Effector CD4-positive, alpha-beta T cell (primary cell): ENCODE measurements at regions not wholly inside any gene's neighbourhood (a gene's known extent, or its start where the extent isn't known, plus 50 kb on each side); places are given as distances from the start of the nearest gene placed in this dataset.

Source experiments
- DNase-seq: peaks from one replicate; pipeline ENCODE4 v3.0.0-alpha.2; 2020

DNA sequence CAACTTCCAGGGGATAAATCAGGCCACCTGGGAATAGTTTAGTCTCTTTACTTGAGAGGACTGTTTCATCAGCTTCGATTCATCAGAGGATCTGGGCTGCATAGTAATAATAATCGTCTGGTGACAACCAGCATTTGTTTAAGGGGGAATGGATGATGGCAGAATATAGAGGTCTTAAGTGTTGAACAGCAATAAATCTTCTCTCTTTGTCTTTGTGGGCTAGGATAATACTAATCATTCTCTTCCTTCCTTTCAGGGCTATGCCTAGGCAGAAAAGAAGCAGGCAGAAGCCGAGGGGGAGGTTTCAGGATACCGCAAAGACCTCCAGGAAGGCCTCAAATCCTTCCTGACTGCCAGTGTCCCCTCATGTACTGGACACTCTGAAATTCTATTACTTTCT is 150.4 kb upstream of the GAREM1 start:
- DNase-seq: no peak

DNA sequence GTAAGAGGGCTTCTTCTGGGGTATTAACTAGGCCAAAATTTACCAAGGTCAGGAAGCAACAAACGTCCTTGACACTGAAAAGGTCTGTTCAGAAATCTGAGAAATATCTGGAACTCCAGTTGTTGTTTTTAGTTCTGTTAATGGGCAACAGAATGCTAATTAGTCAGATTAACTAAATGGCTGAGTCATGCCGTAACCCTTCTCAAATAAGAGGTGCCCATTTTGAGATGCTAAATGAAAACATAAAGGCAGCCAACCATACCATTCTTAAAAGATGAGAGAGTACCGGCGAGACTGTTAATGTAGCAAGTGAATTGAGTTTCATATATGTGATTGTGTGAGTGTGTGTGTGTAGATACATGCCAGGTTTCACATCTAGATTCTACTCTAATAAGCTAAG is 147.9 kb upstream of the GAREM1 start:
- DNase-seq: no peak

DNA sequence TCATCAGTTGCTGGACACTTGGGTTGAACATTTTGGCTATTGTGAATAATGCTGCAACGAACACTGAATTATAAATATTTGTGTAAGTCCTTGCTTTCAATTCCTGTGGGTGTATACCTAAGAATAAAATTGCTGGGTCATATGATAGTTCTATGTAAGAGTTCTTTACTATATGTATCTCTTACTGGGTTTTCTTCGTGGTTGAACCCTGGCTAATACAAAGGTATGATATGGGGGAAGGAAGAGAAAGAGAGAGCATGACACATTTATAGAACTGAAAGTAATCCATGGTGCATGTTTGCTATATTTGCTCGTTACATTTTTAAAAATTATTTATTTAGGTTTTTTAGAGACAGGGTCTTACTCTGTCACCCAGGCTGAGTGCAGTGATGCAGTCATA is 143.1 kb upstream of the GAREM1 start:
- no peak for DNase-seq

DNA sequence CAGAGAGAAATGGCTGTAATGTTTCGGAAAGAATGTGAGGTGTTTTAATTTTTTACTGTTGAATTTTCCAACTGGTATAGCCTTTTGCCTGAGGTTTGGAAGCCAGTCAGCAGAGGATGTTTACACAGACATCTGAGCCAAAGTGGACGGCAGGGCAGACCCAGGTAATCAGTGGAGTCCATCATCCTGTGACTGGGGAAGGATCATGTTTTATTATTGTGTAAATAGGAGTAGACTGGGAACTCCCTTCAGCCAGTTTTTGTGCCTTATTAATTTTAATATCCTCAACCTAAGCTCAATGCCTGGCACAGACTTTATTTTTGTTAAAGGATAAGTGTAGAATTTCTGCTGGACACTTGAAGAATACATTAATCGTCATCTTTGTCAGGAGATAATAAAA is 142.0 kb upstream of the GAREM1 start:
- DNase-seq: no peak

DNA sequence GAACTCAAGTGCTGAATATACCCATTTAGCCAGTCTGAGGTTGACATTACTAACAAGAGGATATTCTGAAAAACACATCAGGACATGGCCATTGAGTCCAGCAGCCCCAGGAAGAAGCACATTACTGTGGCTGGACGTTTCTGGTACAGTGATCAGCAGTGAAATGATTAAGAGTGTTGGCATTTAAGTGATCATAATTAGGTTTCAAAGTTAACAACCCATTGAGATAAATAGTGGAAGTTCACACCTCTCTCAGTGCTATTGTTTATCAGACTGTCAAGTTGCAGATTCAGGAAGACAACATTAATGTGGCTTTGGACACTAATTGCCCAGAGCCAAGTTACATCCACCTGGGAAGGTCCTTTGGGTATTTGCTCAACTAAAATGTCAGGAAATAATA is 139.5 kb upstream of the GAREM1 start:
- DNase-seq: no peak

DNA sequence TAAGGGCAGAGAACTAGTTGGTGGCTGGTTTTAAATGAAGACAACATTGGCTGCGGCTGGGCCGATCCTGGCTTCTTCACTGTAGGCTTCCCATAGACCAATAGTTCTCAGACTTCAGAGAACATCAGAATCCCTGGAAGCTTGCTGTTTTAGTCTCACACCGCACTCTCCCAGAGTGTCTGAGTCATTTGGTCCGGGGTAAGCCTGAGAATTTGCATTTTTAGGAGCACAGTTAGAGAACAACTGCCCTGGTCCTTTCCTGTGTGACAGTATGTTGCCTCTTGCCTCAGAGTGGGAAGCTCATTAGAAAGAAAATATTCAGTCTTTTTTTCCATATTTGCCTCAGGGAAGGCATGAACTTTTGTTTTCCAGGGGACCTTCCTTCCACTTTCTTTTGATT is 137.1 kb upstream of the GAREM1 start:
- DNase-seq: no peak

DNA sequence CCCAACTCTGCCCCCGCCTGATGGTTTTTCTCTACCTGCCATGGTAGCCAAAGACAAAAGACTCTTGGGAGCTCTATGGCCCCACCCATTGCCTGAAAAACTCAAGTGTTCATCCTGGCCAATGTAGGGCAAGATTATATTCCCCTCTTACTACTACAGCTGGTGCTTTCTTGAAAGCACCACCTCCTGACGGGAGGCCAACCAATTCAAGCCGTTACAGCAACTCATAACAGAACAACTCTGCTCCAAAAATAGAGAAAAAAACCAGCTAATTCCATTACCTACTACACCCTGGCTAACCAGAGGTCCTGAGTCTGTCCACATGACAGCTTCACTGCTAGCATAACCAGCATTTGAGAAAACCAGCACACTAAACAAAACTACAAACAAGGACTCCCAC is 127.5 kb upstream of the GAREM1 start:
- no peak for DNase-seq

DNA sequence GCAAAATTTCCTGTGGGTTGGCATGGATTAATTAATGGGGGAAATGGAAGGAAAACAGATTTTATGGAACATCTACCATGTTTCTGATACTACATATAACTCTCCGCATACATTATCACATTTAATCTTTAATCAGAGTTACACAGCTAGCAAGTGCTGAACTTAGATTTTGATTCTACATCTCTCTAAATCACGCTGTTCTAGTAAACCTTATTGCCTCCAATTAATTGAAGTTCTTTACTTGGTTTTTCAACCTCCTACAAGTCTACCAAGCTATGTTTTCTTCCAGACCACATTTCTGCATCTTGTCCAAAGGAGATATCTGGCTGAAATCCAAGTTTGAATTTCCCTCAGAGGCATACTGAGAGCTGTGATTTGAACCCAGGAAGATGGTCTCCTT is 125.8 kb upstream of the GAREM1 start:
- DNase-seq: no peak

DNA sequence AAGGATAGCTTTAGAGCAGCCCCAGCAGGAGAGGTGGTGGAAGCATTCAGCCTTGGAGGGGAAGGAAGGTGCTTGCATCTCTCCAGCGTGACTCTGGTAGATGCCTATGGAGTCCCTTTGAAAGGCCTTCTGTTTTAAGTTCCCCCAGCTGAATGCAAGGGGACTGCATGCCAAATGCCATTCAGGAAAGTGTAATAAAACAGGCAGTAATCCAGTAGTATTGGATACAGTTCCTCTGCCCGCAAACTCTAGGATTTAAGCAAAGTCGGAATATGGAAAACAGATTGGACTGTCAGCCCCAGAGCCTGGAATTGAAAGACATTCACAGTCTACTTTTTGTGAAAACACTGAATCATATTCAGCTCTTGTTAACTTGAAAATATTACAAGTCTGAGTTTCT is 125.2 kb upstream of the GAREM1 start:
- DNase-seq: no peak

DNA sequence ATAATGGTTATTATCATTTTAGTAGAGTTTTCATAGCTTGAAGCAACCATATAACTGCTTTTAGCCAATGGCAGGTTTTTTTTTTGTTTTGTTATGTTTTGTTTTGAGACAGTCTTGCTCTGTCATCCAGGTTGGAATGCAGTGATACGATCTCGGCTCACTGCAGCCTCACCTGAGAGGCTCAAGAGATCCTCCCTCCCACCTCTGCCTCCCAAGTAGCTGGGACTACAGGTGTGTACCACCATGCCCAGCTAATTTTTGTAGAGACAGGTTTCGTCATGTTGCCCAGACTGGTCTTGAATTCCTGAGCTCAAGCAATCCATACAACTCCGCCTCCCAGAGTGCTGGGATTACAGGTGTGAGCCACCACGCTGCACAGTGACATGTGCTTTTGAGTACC is 117.5 kb upstream of the GAREM1 start:
- no peak for DNase-seq

DNA sequence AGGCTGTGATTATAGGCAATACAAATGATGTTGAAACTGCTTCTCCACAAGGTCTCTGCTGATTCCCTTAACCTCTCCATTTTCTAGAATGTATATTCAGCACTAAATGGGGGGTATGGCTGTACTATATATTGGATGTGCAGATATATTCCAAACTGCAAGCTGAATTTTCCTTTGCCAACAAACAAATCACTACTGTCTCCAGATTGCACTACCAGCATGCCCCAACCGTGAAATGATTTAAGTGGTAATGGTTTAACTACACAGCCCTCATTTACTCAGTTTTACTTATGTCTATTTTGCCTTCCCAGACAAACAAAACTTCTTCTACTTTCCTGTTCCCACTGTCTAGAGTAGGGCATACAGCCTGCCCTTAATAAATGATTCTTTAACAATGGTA is 112.7 kb upstream of the GAREM1 start:
- DNase-seq: no peak

DNA sequence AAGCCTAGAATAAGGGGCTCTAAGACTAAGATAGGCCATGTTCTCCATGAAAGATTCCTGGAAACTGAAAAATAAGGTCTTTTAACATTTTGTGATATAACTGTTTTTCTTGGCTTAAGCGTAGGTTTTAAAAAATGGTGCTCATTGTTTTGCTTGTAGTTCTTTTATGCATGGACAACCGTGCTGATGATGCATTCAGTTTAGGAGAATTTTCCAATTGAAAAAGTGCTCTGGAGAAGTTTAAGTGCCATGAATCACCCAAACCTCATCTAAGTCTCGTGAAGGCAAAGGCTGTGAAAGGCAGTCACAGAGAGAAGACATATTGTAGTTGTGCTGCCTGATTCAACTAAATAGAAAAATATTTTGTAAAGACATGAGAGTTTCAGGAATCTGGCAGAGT is 111.8 kb upstream of the GAREM1 start:
- no peak for DNase-seq

DNA sequence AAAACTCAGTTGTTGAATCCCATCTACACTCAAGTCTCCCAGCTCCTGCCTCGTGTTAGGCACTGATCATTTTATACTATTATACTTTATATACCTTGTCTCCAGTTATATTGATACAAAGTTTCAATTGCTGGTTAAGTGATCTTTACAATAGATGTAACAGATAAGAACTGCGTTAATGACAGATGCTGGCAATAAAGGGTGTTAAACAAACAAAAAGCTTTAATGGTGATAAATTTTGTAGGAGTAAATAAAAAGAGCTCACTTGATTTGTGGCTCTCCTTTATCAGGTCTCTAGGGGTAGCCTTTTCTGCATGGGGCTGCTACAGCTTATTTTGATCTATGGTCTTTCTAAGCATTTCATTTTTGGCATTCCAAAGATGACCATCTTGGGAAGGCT is 106.9 kb upstream of the GAREM1 start:
- no peak for DNase-seq

DNA sequence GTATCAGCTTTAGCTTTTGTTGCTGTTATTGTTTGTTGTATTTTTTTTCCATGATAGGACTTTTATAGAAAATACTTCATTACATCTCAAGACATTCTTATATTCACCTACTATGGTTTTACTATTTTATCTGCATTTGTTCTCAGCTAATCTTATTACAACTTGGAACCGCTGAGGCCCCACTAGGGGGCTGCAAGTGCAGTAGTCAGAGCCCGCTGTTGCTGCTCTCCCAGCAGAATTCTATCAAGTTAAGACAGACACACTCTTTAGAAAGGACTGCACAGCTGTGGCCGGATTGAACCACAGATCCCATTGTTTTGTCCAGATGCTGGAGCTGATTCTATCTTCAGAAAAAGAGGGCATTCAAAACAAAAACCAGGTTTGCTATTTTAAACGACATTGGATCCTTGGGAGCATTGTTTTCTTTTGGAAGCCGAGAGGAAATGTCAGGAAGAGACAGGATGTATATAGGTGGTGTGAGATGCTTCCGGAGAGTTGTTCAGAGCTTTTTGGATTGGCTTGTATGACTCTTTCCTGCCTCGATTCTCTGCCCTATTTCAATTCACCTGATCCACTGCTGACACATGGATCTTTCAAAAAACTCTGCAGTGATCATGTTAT is 105.7 kb upstream of the GAREM1 start:
- DNase-seq: no peak

DNA sequence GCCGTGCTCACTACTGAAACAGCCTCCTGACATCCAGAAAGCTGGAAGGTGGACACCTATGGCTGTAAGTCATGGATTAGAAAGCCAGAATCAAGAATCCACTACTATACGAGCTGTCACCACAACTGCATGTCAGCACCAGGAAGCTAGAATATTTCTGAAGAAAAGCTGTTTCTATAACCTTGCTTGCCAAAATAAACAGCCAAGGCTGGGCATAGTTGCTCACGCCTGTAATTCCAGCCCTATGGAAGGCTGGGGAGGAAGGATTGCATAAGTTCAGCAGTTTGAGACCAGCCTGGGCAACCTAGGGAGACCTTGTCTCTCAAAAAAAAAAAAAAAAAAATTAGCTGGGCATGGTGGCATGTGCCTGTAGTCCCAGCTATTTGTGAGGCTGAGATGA is 96.3 kb upstream of the GAREM1 start:
- DNase-seq: no peak

DNA sequence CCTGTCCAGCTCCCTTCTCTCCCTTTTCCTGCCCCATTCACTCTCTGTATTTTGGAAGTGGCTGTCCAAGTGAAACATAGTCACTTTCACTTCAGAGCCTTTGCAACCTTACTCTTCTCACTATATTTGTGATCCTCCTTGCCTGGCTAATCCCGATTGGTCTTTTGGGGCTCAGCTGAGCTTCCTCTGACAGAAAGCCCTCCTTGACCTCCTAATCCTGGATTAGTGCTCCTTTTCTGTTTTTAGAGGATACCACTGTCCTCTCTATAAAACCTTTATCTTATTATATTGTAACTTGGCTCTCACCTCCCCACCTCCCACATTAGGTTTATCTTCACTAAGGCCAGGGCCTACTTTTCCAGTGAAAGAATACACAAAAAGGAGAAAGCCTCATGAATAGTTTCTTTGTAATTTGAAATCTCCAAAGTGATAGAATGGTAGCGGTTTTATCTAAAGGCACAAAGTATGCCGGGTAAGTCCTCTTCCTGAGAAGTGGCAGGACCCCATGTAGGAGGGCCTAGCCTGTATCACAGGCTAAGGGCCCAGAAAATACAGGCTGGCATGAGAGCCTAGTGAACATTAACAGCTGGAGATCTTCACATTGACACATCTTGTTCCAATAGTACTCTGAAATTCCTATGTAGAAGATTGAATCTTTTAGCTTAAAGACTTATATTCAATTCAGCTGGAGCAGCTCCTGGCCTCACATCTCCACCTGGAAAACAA is 83.1 kb upstream of the GAREM1 start:
- no peak for DNase-seq

DNA sequence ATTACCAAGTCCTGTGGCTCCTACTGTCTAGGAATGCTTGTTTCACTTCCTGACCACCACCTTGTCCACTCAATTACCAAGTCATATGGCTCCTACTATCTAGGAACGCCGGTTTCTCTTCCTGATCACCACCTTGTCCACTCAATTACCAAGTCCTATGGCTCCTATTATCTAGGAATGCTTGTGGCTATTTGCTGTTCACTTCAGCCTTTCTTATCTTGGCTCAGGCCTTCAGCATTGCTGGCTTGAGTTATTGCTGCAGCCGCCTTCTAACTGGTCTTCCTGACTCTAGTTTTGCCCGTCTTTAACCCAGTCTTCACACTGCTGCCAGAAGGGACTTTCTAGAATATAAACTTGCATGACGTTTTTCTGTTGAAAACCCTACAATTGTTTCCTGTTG is 82.5 kb upstream of the GAREM1 start:
- DNase-seq: no peak

DNA sequence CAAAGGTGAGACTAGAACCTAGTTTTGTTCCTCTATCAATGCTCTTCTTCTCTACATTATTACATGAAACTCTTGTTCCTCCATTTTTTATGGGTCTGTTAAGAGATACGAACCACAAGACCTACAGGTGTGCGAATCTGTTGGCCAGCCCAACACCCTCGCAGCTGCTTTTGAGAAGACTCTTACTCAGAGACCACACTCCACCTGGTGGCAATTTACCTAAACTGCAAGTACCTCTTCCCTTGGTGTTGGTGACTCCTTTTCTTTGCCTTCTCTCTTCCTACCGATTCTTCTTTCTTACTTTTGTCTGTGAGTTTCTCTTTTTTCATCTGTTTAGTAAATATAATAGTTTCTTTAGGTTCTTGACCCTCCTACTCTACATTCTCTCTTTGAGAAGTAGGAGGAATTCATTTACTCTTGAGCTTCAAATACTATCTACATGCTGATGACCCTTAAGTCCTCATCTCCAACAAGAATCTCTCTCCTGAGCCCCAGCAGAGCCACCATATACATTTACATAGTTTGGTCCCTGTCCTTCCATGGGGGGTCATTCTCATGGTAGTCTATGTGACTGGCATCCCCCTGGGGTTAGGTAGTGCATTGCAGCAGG is 81.8 kb upstream of the GAREM1 start:
- DNase-seq: peak; percentile 40

DNA sequence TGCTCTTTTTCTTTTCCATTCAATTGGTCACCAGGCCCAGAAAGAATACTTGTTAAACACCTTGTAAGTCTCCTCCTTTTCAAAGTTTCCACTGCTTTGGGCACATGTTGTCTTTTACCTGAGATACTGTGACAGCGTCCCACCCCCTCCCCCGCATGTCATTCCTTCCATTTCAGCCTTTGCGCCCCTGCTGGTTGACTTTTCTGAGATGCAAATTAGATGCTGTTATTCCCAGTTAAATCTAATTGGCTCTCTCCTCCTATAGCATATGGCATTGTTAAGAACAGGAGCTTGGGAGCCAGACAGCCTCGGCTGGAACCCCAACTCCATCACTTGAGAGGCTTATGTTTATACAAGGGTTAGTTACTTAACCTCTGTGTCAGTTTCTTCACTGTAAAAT is 80.3 kb upstream of the GAREM1 start:
- DNase-seq: no peak

DNA sequence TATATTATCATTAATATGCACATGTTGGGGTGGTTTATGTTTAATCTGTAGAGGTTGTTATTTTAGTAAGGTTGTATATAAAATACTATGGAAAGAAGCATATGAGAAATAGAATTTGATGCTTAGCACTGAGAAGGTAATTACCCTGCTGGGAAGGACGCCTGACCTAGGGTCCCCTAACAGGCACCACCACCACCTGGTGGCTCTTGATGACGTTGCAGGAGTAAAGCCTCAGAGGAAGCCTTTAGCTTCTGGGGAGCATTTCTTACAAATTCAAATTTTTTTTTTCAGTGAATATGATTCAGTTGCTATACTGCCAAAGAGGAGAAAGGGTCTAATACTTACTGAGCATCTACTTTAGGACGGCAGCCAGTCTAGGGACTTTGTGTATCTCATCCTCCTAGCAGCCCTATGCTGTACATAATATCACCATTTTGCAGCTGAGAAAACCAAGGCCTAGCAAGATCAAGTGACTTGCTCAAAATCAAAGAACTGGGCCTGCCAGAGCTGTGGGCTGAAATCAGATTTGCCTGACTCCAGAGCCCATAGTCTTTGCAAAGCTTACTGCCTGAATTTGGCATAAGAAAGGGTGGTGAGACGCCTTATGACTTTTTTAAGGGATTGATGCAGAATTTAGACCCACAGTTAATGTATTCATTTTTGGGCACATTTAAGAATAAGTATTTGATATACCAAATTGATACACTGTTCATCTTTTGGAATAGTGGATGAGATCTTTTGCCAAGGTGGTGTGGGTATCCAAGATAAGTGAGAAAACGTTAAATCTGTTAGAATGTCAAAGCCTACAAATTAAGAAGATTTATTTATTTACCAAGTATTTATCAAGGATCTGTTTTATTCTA is 78.8 kb upstream of the GAREM1 start:
- DNase-seq: peak; percentile 8

DNA sequence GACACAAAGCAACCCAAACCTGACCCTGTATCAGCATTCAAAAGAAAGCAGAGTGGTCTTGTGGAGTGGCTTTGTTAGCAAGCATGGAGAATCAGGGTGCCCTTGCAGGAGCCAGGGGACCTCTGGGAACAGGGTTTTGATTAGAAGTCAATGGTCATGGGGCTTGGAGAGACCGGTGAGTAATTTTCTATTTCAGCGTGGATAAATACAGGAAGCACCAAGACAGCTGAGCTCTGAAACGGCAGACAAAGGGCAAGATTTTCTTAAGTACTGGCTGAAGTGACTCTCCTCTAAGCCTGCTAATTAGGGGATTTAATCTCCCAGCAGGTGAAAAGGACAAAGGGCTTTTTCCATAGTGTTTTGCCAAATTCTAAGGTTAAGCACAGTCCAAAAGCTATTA is 78.0 kb upstream of the GAREM1 start:
- no peak for DNase-seq

DNA sequence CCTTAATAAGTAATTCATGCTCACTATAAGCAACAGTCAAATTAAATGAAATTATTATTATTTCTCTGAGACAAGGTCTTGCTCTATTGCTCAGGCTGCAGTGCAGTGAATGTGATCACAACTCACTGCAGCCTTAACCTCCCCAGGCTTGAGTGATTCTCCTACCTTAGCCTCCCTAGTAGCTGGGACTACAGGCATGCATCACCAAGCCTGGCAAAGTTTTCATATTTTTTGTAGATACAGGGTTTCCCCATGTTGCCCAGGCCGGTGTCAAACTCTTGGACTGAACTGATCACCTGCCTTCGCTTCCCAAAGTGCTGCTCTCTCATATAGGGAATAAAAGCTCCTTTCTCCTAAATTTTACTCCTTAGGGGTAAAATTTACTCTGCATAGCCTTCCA is 74.9 kb upstream of the GAREM1 start:
- DNase-seq: no peak

DNA sequence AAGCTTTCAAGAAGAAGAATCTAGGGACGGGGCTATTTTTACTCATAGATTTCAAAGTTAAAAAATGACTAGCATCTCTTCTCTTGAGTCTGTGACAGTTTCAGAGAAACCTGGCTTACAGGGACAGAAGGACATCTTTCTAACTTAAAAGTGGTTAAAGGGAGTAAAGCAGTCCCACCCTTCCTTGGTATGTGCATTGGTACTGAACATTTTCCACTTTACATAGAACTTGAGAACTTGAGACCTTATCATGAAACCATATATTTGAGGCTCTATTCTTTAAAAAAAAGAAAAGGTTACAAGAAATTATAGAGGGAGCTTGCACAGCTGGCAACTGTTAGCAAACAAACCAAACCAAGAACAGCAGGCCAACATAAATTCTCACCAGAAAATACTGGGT is 73.4 kb upstream of the GAREM1 start:
- DNase-seq: no peak
